CD4-positive, alpha-beta T cell treated with Interleukin-15 for 1 hour (primary cell): ENCODE measurements at regions not wholly inside any gene's neighbourhood (a gene's known extent, or its start where the extent isn't known, plus 50 kb on each side); places are given as distances from the start of the nearest gene placed in this dataset.

Experiments used
- DNase-seq: peaks from one replicate; pipeline ENCODE4 v3.0.0-alpha.2; 2020

GRCh38 chr16:73286346-73287267 is 238.7 kb upstream of the ZFHX3 start:
- no peak for DNase-seq

- DNase-seq, result no peak
Measured at GRCh38 chr16:73285436-73286201, 237.7 kb upstream of the ZFHX3 start.

- no peak for DNase-seq
Measured at GRCh38 chr16:73280388-73280787, 232.5 kb upstream of the ZFHX3 start.

DNA sequence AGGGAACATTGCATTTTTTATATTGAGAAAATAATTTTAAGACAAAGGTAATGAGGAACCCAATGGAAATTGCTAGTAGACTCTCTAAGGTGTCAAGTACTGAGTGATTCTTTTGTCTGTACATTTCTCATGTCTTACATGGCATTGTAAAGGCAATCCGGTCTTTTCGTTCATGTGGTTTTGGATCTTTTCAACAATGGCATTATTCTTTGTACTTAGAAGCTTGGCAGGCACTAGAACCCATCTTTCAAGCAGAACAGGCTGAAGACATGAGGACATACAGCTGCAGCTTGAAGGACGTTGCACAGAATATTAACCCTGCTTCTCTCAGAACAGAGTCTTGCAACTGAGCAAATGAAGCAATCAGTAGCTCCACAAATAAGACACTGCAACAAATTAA is 231.5 kb upstream of the ZFHX3 start:
- no peak for DNase-seq

DNA sequence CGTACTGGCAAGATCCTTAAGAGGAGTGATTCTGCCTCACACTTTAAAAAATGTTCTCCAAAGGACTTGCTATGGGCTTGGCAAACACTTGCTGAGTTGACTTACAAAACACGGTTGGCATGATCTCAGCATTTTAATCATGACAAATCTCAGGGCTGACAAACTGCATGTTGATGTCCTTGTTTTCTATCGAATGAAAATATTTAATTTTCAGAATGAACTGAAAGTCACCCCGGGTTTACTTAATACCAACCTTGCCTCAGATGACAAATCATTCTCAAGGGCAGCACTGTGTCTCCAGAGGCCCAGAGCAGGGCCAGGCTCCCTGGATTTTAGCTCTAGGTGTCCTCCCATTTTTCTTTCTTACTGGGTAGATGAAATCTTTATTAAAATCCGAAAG is 229.1 kb upstream of the ZFHX3 start:
- DNase-seq, result no peak

GRCh38 chr16:73275448-73275847 is 227.5 kb upstream of the ZFHX3 start:
- no peak for DNase-seq

DNA sequence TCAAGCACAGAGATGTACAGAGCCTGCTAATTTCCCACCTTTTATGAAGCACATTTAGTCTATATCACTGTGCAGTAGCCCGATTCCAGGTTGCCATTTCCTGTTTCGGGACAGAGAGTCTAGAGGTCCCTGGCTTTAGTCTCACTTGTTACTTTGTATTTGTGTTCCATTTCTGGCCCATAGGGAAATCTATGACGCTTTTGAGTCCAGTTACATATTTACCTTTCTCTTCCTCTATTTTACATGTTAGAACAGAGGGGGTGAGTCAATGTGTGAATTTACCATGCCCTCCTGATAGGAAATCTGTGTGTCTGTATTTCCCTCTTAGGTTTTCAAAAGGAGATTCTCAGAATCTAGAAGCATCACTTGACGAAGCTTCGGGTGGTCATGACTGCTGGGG is 227.1 kb upstream of the ZFHX3 start:
- DNase-seq, result no peak

GRCh38 chr16:73274140-73274539 is 226.2 kb upstream of the ZFHX3 start:
- DNase-seq, result no peak

GRCh38 chr16:73268366-73268993 is 220.6 kb upstream of the ZFHX3 start:
- DNase-seq, result no peak

- DNase-seq, result no peak
Measured at GRCh38 chr16:73265935-73266334, 218.0 kb upstream of the ZFHX3 start.

DNA sequence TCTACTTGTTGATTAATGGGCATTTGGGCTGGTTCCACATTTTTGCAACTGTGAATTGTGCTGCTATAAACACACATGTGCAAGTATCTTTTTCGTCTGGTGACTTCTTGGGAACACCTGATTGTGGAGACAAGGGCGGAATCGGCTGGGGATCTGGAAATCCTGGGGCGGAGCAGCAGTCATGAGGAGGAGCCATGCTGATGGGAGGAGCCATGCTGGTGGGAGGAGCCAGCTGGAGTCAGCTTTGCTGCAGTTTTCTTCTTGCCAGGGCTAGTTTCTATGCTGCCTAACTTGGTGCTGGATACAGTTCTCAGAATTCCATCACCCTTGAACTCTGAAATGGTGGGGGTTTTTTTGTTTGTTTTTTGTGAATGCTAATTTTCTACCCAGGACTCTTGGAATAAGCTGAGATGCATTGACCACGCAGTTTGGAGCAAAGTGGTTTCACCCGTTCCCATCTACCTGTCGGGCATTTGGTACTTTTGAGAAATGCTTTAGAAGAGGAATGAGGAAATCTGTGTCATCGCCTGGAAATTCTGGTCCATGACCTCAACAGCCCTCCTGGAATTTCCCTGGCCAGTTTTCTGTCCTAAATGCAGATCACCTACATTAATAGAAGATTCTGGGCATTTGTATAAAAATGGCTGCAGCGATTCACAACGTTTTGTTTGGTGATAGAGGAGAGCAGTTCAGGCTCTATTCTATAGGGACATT is 217.4 kb upstream of the ZFHX3 start:
- DNase-seq, result no peak

DNA sequence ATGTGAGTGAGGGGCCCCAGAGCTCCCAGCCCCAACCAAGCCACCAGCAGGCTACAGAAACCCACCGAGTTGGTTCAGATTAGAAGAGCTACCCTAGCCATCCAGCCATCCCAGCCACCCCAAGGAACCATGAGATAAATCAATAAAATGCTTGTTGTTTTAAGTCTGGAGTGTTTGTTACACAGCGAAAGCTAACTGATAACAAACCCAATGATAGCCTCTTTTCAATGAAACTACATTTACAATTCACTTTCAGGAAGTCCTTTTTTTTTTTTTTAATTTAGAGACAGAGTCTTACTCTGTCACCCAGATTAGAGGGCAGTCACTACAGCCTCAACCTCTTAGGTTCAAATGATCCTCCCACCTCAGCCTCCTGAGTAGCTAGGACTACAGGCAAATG is 215.0 kb upstream of the ZFHX3 start:
- no peak for DNase-seq

- DNase-seq, result no peak
Measured at GRCh38 chr16:73255031-73255430, 207.1 kb upstream of the ZFHX3 start.

DNA sequence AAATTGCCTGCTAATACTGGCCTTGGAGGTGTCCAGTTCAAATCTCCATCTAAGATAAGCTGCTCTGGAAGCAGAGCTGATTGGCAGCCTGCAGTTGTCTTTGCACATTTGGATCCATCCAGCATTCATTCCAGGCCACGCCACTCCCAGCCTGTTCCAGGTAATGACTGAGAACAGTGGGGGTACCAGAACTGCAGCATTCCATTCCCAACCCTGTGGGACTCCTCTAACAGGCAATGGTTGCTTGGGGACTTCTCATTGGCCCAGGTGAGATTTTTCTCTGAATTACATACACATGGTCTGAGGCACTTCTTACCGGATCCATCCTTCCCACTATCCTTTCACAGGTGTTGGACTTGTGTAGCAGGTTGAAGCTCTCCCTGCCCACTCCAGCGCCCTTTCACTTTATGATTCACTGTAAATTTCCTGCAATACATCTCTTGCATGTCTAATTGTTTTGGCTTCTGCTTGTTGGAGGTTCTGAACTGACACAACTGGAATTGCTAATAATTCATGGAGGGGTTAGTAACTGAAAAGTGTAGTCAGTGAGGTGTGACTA is 206.1 kb upstream of the ZFHX3 start:
- DNase-seq, result no peak

GRCh38 chr16:73252446-73252845 is 204.5 kb upstream of the ZFHX3 start:
- no peak for DNase-seq

GRCh38 chr16:73251608-73252007 is 203.7 kb upstream of the ZFHX3 start:
- no peak for DNase-seq

DNA sequence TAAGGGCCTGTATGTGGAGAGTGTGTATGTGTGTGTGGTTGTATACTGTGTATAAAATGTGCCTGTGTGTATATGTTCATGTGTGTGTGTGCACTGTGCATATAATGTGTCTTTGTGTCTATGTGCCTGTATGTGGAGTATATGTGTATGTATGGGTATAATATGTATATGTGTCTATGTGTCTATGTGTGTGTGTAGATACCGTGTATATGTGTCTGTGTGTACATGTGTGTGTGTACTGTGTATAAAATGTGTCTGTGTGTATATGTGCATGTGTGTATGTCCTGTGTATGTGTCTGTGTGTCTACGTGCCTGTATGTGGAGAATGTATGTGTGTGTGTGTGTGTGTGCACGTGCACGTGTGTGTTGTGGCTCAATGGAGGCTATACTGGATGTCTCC is 200.4 kb upstream of the ZFHX3 start:
- DNase-seq, result no peak

DNA sequence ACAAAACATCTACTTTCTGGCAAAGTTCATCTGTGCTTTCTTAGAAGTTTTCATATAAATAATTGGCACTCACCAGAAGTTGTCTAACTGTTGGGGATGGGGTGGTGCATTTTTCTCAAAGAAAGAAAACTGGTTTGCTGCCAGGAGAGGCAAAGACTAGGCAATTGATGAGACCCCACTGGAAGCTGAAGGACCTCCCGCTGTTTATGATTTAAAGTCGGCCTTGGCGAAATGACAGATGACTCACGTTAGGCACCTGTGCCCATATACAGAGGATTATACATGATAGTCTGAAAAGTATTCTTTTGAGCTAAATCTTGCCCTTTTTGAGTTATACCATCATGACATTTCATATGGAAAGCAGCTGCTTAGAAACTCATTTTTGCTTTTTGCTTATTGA is 193.0 kb upstream of the ZFHX3 start:
- no peak for DNase-seq

GRCh38 chr16:73237601-73238000 is 189.7 kb upstream of the ZFHX3 start:
- DNase-seq, result no peak

DNA sequence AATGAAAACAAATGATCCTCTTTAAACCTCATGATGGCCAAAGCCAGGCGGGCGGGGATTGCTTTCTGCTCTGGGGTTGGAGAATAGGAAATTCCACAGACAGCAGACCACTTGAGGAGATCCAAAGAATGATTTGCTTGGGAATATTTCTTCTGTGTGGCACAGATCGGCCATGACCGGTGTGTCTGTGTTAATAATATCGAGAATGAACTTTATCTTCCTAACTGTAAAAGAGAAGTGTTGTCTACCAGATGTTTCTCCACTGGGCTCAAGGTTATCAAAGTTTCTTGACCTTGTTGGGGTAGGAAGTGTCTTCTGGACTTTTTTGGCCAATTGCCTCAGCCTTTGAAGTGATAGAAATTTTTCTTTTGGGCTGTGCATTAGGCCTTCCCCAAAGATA is 186.6 kb upstream of the ZFHX3 start:
- DNase-seq, result no peak

- no peak for DNase-seq
Measured at GRCh38 chr16:73233846-73234424, 186.0 kb upstream of the ZFHX3 start.

- DNase-seq, result no peak
Measured at GRCh38 chr16:73233329-73233765, 185.4 kb upstream of the ZFHX3 start.
